CD1c-positive myeloid dendritic cell (primary cell): ENCODE measurements at regions not wholly inside any gene's neighbourhood (a gene's known extent, or its start where the extent isn't known, plus 50 kb on each side); places are given as distances from the start of the nearest gene placed in this dataset.

Experiments
- DNase-seq: peaks from one replicate; pipeline ENCODE4 v3.0.0-alpha.2; 2016; ENCODE audit errors: extremely low spot score

- no peak for DNase-seq
Measured at GRCh38 chr6:170031684-170032121, 259.2 kb downstream of the DLL1 start.

GRCh38 chr6:170030821-170031471 lies 259.9 kb downstream of the DLL1 start:
- DNase-seq = no peak

GRCh38 chr6:170030284-170030815 lies 260.5 kb downstream of the DLL1 start:
- DNase-seq = no peak

GRCh38 chr6:170029416-170030283 lies 261.2 kb downstream of the DLL1 start:
- no peak for DNase-seq

GRCh38 chr6:170028629-170029345 lies 262.1 kb downstream of the DLL1 start:
- no peak for DNase-seq

- DNase-seq = no peak
Measured at GRCh38 chr6:170027647-170028043, 263.2 kb downstream of the DLL1 start.

GRCh38 chr6:170026751-170027646 lies 263.9 kb downstream of the DLL1 start:
- no peak for DNase-seq

GRCh38 chr6:170025935-170026750 lies 264.7 kb downstream of the DLL1 start:
- no peak for DNase-seq

- DNase-seq = no peak
Measured at GRCh38 chr6:170025341-170025911, 265.5 kb downstream of the DLL1 start.

GRCh38 chr6:170024940-170025339 lies 265.9 kb downstream of the DLL1 start:
- DNase-seq = no peak

- no peak for DNase-seq
Measured at GRCh38 chr6:170023620-170024521, 267.0 kb downstream of the DLL1 start.

- DNase-seq = no peak
Measured at GRCh38 chr6:170022827-170023619, 267.9 kb downstream of the DLL1 start.

- DNase-seq = no peak
Measured at GRCh38 chr6:170022291-170022722, 268.6 kb downstream of the DLL1 start.

GRCh38 chr6:170021579-170021978 lies 269.3 kb downstream of the DLL1 start:
- DNase-seq = no peak

- DNase-seq = no peak
Measured at GRCh38 chr6:170019818-170020583, 268.6 kb downstream of the ERMARD start.

GRCh38 chr6:170018936-170019817 lies 267.8 kb downstream of the ERMARD start:
- no peak for DNase-seq
